SW480 (cell line): ENCODE measurements at regions not wholly inside any gene's neighbourhood (a gene's known extent, or its start where the extent isn't known, plus 50 kb on each side); places are given as distances from the start of the nearest gene placed in this dataset.
"Not testable (repeated sequence)": the region's sequence is repeated elsewhere in the genome, so short reads cannot be mapped to it uniquely, and the experiment has no call there.

ENCODE experiments used
- DNase-seq: peaks from one replicate; pipeline ENCODE4 v3.0.0-alpha.2; 2016; ENCODE audit warnings: low spot score

GRCh38 chr3:146757759-146758158 lies 152.6 kb upstream of the PLSCR5 start:
- no peak for DNase-seq

DNA sequence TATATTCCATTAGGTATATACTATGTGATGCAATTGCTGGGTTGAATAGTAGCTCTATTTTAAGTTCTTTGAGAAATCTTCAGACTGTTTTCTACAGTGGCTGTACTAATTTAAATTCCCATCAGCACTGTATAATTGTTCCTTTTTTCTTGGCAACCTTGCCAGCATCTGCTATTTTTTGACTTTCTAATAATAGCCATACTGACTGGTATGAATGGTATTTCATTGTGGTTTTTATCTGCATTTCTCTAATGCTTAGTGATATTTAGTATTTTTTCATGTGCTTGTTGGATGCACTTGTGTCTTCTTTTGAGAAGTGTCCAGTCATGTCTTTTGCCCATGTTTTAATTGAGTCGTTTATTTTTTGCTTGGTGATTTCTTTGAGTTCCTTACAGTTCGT lies 145.1 kb upstream of the PLSCR5 start:
- no peak for DNase-seq

DNA sequence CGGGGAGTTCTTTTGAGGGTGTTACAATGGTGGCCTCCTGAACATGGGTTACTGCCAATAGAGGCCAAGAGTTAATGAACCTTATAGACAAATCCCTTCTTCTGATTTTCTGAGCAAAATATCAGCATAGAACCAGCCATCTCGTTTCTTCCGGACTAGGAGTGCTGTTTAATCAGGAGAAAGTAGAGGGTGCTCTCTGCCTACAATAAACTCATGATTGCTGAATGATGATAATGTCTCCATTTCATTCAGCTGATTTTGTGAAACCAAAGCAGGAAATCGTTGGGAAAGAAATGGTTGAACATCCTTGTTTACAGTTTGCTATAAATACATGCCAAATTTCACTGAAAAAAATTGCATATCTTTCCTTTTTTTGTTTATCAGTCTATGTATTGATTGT lies 142.8 kb upstream of the PLSCR5 start:
- DNase-seq: no peak

DNA sequence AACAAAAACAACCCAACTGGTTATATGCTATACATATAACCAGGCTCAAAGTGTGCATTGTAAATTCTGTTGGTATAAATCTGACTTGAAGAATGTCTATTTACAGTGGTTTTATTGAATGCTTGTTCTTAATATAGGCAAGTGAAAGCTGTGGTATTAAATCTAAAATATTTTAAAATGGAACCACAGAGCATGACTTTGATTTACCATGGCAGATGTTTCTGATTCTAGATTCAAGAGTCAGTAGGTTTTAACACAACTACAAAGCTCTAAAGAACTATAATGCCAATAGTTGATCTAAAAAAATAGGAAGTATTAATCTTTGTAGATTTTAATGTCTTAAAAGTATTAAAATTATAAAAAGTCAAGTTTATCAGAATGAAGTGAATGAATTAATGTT lies 141.9 kb upstream of the PLSCR5 start:
- no peak for DNase-seq

DNA sequence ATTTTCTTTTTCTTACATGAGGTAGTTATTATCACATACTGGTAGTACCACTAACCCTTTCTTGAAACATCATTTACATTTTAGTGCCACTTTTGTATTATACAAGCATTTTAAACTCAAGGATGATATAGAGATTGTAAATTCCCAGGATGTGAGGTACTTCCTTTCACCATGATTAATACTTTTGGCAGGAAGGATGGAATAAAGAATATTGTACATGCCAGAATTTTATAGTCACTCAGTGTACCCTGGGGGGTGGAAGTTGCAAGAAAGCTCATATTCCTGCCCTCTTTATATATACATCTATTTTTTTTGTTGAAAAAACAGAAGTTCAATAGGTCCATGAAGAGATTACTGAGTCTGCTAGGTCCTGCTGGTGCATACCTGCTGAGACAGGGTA lies 141.0 kb upstream of the PLSCR5 start:
- no peak for DNase-seq

DNA sequence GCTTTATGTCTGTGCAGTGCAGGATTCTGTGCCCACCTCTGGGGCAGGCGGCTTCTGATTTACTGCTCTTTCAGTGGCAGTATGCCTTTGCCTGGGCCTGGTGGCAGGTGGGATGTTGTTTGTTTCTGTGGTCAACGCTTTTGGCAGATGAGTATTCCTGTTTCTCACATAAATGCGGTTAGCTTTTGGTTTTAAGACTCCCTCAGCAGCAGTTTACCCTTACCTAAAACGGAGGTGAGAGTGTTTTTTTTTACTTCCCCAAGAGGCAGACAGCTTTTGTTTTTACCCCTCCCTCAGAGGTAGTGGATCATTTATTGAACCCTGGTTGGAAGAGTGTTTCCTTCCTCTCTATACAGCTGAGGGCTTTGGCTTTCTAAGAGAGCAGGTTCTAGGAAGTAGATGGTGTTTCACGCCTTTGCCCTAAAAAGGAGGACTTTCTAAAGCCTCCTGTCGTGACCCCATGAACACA lies 134.1 kb upstream of the PLSCR5 start:
- DNase-seq: no peak

DNA sequence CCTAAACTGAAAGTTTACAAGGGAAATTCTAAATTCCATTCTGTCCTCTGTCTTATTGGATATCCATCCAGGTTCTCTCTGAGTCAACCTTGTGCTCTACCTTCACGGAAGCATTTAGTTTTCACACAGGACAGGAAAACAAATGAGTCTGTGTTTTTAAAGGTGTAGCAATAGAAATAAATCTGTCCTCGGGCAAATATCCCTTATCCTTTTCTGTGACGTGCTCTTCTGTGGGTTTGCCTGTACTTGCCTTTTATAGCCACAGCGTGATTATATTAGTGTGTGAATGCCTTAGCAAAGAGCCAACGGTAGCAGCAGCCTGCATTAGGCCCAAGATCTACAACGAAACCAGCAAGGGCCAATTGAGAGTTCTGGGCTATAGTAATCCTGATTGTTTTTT lies 127.2 kb upstream of the PLSCR5 start:
- DNase-seq: no peak

DNA sequence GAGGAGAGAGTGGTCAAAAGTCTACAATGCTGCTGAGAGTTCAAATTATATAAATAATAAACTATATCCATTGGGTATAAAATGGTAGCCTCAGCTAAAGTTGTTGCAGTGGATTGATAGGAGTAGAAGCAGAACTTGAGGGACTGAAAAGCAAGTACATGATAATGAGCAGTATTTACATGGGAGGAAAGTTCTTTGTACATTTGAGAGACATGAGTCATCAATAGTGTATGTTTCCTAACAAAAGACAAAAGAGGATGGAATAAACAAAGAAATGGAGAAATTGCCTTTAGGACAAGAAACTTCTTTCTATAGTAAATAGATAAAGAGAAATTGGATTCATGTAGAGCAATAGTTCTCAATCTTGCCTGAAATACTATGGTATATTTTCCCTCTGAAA lies 110.0 kb upstream of the PLSCR5 start:
- no peak for DNase-seq

GRCh38 chr3:146712806-146713205 lies 107.7 kb upstream of the PLSCR5 start:
- DNase-seq: no peak

GRCh38 chr3:146709969-146710368 lies 104.8 kb upstream of the PLSCR5 start:
- no peak for DNase-seq

GRCh38 chr3:146705225-146705624 lies 100.1 kb upstream of the PLSCR5 start:
- DNase-seq: no peak

DNA sequence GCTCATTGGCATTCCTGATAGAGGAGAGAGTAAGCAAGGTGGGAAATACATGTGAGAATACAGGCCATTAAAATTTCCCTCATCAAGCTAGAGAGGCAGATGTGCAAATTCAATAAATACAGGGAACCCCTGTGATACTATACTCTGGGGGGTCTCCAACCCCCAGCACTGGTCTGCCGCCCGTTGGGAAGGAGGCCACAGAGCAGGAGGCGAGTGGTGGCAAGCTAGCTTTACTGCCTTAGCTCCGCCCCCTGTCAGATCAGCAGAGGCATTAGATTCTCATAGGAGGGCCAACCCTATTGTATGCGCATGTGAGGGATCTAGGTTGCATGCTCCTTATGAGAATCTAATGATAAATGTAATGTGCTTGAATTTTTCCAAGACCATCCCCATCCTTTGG lies 97.1 kb upstream of the PLSCR5 start:
- no peak for DNase-seq

- DNase-seq: no peak
Measured at GRCh38 chr3:146701246-146701645, 96.1 kb upstream of the PLSCR5 start.

GRCh38 chr3:146700025-146700424 lies 94.9 kb upstream of the PLSCR5 start:
- not testable (repeated sequence) for DNase-seq

- DNase-seq: no peak
Measured at GRCh38 chr3:146692254-146692653, 87.1 kb upstream of the PLSCR5 start.

- DNase-seq: no peak
Measured at GRCh38 chr3:146685050-146685814, 80.1 kb upstream of the PLSCR5 start.

DNA sequence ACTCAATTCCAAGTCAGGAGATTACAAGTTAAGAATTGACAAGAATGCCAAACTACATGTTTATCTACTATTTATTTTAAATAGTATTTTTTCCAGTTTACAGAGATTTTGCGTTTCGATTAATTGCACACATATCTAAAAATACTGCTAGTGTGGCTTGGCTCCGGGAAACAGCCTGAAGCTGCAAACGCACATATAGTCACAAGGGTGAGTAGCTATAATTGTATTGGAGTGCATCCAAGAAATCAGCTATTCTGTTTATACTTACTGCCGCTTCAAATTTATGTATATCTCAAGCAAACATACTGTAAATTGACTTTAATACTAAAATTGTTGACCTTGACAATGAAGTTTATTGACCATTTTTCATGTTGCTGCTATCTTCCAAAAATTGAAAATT lies 77.0 kb upstream of the PLSCR5 start:
- no peak for DNase-seq

- DNase-seq: no peak
Measured at GRCh38 chr3:146680617-146681016, 75.5 kb upstream of the PLSCR5 start.

- DNase-seq: no peak
Measured at GRCh38 chr3:146679995-146680394, 74.8 kb upstream of the PLSCR5 start.

DNA sequence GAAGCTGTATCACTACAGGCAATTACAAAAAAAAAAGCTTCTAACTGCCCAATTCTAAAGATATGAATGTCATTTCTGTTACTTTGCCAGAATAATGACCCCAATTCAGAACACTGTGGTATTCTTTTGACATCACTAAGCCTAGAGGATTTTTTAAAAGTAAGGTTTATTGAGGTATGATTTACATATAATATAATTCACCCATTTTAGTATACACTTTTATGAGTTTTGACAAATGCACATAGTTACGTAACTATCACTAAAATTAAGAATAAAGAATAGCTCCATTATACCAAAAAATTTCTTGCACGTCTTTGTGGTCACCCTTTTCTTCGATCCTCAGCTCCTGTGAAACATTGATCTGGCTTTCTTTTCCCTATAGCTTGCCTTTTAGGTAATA lies 74.0 kb upstream of the PLSCR5 start:
- no peak for DNase-seq

DNA sequence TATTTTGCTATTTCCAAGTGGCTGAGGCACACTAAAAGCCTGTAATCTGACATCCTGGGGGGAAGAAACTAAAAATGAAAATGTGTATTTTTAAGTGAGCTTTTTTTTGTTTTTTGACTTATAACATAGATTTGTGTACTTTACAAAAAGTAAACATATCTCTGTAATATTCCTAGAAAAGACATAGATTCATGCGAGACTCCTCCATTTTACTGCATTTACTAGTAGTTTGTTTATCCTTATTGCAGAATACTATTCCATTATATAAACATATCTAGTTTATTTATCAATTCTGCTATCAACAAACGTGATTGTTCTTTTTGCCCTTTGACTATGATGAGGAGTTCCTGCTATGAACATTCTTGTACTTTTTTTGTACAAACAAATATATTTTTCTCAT lies 67.8 kb upstream of the PLSCR5 start:
- DNase-seq: no peak

DNA sequence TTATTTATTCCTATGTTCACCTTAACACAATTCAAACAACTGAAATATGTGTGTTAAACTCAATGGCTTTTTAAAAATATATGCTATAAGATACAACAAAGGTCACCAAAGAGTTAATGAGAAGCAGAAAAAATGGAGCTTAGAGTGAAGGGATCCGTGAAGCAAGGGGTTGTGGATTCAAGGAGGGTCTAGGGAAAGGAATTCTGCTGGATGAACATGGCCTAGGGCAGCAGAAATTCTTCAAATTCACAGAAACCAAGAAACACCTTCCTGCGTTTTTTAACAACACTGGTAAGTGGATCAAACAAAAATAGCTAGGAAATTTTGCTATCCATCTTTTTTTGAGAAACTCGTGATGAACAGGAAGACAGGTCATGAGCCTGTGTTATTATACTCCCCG lies 59.3 kb upstream of the PLSCR5 start:
- no peak for DNase-seq

DNA sequence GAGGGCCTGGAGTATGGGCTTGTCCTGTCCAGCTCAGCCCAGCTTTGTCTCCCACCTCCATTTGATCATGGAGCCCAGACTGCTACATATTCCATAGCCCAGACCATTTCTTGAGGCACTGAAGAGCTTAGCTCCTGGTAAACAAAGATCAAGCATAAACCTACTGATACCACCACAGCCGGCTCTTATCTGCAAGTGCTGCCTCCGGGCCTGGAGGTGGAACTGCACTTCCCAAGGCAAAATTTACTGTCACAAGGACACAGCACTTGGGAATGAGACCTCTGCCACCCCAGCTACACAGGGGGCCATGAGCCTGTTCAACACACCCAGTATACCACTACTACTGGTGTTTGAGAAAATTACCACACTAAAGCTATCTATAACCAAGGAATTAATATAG lies 53.7 kb upstream of the PLSCR5 start:
- DNase-seq: no peak

DNA sequence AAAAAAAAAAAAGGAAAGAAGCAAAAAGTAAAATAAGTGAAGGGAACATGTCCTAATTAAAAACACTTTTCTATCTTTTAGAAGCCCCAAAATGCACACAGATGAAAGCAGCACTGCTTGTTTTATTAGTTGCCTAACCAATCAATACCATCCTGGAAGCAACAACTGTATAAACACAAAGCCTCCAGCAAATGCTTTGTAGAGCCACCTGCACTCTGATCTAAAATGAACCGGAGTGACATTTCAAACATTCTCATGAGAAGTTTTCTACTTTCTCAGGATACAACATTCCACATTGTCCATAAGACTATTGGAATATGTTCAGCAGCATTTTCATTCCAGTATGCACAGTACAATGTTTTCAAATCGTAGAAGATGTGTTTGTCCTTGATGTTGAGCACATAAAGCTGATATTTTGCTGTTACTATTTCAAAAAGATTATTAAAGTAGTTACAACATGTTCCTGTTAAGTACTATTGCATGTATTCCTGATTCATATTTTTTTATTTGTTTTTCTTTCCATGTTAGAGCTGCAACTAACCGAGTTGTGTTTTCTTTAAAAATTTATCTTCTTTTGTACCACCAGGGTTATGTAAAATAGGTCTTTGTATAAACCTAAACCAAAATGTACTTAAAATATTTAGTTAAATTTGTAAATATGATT lies 50.3 kb upstream of the PLSCR5 start:
- DNase-seq: no peak
